ENCODE measurements at regions not wholly inside any gene's neighbourhood (a gene's known extent, or its start where the extent isn't known, plus 50 kb on each side); places are given as distances from the start of the nearest gene placed in this dataset.

- DNase-seq (ENCODE audit: low spot score), result no peak
These were observed 283.0 kb downstream of the MEIS1 start for GRCh38 chr2:66717973-66718372.

GRCh38 chr2:66721776-66722175 lies 286.9 kb downstream of the MEIS1 start:
- no peak for DNase-seq (ENCODE audit: low spot score)

GRCh38 chr2:66724241-66724640 lies 289.3 kb downstream of the MEIS1 start:
- DNase-seq (ENCODE audit: low spot score), result no peak

DNA sequence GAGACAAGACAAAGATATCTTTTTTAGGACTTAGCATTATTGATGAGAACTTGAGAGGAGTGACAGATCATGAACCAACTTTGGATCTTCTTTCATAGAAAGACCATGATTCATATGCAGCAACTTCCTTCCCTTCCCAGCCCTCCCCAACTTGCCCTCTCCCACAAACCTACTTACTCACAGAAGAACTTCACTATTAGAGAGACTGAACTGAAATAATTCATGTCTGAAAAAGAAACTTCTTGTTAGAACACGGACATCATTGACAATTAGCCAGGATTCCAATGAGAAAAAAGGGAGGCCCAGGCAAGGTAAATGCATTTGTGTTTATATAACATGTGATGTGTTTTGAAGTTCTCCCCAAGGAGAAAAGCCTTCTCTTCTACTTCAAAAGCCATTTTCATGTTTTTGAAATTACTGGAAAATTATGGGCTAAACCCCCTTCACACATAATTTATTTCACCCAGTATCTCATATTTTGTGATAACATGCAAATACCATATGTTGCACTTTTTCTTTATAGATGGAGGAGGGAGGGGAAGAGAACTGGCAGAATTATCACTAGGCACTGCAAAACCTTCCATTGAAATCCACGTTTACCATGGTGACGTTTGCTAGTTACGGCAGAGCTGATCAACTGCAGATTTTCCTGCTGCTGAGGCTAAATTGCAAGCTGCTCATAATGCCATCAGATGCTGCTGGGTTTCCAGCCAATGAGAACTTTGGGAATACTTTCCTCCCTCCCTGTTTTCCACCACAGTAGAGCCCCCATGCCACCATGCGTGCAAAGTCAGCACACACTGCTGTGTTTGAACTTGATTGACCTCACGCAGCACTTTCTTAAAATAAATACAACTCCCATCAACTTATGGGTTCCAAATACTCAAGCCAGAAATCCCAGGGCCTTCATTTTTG lies 294.7 kb downstream of the MEIS1 start:
- DNase-seq (ENCODE audit: low spot score), result no peak

GRCh38 chr2:66730441-66730840 lies 295.5 kb downstream of the MEIS1 start:
- DNase-seq (ENCODE audit: low spot score), result no peak

DNA sequence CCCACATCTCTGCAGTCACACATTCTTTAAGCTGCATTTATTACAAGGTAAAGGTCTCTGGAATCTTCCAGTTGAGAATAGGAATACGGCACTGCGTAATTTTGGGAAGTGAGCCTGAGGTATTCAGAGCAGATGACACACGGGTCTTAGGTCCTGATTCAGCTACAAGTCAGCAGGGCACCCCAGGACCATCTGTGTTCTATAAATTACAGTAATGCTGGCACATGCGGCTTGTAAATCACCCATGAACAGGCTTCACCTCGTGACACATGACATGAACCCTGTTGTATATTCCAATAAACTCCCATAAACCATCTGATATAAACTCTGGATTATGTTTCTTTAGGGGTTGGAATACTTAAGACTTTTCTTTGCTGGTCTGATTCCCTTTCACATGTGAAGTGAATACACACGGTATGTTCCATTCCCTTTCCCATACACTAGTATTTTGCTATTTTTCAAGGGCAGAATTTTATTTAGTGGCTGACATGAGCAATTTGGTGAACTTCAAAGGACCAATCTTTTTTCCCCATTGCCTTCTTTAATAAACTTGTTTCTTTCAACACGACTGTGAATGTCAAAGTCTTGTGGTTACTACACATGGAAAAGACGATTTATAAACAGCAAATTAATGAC lies 298.6 kb downstream of the MEIS1 start:
- DNase-seq (ENCODE audit: low spot score), result no peak

GRCh38 chr2:66748939-66749338 lies 314.0 kb downstream of the MEIS1 start:
- no peak for DNase-seq (ENCODE audit: low spot score)

GRCh38 chr2:66749566-66749965 lies 314.6 kb downstream of the MEIS1 start:
- no peak for DNase-seq (ENCODE audit: low spot score)

GRCh38 chr2:66753257-66753656 lies 318.3 kb downstream of the MEIS1 start:
- no peak for DNase-seq (ENCODE audit: low spot score)

DNA sequence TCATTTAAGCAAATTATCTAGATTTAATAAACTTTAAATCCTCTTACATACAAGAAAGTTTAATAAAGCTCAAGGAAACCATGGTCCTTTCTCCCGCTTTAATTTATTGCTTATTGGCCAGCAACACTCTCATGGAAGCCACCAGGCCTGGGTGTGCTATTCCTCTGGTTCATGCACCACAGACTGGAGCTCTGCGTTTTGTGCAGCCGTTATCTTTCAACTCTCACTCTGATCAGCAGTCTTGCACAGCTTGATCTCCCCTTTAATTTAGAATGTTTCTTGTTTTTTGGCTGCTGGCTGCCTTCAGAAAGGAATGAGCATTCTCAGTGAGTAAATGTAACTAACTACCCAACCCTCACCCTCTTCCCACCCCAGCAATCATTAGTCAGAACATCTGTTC lies 318.7 kb downstream of the MEIS1 start:
- no peak for DNase-seq (ENCODE audit: low spot score)

DNA sequence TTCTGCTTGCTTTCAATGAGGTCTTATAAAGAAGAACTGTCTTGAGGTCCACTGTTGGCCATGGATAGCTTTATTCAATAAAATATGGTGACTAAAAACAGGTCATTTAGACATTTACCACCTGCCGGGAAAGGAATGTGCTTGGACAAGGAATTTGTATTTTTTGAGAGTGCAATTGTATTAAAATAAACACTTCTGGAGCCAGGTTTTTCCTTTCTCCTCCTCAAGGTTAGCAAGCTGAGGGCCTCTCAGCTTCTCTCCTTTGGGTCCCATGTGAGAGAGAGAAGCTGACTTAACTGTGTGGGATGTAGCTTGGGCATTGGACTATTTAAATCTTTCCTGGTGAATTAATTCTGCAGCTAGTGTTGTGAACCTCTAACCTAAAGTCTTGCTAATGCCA lies 321.0 kb downstream of the MEIS1 start:
- DNase-seq (ENCODE audit: low spot score), result no peak

GRCh38 chr2:66761826-66762225 lies 326.9 kb downstream of the MEIS1 start:
- DNase-seq (ENCODE audit: low spot score), result no peak

DNA sequence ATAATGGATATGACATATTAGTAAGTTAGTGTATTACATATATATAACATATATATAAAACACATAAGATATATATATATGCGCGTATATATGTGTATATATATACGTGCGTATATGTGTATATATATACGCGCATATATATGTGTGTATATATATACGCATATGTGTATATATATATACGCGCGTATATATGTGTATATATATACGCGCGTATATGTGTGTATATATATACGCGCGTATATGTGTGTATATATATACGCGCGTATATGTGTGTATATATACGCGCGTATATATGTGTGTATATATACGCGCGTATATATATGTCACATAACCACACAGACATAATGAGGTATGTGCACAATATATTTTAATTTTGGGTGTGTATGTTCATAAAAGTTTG lies 327.8 kb downstream of the MEIS1 start:
- DNase-seq (ENCODE audit: low spot score), result no peak

DNA sequence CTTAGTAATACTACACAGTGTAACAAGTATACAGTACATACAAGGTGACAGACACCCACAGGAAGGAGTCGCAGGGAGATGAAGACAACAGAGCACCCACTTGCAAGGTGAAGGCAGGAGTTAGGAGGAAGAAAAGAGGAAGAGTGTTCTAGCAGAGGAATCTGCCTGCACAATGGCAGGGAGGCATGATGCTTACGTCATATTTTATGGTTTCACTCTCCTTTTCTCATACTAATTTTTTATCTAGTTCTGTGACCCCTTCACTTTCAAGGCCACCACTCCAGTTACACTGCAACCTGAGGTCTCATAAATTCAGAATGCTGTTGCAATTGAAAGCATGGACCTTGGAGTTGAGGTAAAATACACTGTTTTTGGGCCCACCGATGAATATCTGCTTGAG lies 331.7 kb downstream of the MEIS1 start:
- DNase-seq (ENCODE audit: low spot score), result no peak

DNA sequence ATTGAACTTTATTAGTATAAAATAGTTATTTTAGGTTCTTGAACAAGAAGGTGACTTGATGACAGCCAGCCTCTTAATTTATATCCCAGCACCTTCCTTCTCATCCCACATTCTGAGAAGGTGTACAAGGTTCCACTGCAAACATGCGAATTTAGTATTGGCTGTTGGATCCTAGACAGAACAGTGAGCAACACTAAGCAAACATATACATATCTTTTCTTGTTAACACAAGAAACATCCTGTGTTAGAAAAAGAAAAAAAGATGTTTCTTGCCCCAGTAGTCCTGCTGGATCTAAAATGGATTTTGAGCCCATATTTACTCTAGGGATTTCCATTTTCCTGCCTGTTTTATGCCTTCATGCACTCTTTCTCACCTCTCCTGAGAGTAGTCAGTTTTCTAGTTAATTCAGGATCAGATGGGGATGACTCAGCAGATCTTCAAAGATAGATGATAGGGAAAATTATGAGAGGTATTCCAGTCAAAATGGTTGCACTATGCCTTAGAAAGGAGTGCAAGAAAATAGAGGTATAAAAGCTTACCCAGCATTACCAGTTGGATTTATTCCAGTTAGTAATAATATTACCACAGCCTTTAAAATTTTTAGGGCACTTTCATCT lies 336.5 kb downstream of the MEIS1 start:
- DNase-seq (ENCODE audit: low spot score), result no peak

- DNase-seq (ENCODE audit: low spot score), result no peak
These were observed 337.7 kb downstream of the MEIS1 start for GRCh38 chr2:66772618-66773017.

DNA sequence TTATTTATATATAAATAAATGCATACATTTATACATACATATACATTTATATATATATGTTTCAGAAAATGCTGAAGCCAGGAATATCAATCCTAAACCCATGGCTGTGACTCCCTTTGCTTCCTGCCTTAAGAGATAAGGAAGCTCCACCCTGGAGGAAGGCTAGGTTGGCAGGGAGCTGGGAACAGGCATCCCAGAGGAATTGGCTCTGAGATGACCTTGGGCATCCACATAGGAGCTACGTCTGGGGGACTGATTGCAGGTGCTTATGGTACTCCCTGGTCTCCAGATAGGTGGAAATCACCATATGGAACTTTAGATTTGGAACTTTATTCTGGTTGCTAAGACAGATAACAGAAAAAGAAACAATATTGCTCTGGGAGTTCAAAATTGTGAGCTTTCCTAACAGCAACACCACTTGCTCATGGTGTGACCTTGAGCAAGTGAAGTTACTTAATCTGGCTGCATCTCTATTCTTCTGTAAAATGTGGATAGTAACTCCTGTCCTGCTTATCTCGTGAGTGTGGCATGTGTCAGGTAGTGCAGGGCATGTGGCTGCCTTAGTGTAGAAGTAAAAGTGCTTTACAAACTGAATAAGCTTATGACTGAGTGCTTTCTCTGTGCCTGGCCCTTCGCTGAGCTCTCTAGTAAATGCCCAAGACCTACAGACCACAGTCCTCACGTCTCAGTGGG lies 341.0 kb downstream of the MEIS1 start:
- no peak for DNase-seq (ENCODE audit: low spot score)

DNA sequence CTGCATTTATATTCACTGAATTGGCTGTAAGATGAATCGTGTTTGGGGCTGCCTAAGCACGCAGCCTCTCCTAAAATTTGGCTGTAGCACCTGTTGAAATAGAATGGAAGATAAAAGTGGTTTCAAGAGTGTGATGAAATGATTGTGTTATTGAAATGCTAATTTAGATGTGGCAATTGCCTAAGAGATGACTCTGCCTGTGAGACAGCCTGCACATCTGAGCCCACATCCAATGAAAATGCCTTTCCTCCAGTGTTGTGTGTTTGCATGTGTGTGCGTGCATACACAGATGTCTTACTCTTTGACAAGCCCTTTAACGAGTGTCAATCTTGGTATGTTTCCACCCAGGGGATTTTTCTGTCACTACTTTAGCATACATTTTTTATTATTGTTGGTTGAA lies 346.9 kb downstream of the MEIS1 start:
- DNase-seq (ENCODE audit: low spot score), result no peak

DNA sequence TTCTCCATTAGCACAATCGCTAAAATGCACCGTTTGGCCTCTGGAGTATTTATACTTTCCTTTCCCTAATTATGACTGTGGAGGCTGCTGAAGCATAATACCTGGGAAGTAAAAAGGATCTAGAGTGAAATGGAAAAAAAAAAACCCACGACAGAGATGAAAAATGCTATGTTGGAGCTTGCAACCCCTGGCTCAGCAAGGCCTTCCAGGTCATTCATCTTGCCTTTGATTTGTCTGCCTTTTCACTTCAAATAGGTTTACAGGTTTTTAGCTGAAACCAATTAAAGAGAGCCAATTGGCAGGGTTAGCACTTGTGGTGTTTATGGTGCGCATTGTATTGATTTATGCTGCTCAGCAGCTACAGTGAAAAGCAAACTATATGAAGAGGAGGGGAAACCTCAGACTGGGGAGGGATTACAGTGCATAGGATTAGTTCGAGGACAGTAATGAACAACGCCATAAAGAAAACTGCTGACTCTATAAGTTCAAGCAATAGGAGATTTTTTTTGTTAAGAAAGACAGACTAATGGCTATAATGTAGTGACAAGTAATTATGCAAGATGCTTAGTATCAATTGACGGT lies 347.9 kb downstream of the MEIS1 start:
- DNase-seq (ENCODE audit: low spot score), result no peak

DNA sequence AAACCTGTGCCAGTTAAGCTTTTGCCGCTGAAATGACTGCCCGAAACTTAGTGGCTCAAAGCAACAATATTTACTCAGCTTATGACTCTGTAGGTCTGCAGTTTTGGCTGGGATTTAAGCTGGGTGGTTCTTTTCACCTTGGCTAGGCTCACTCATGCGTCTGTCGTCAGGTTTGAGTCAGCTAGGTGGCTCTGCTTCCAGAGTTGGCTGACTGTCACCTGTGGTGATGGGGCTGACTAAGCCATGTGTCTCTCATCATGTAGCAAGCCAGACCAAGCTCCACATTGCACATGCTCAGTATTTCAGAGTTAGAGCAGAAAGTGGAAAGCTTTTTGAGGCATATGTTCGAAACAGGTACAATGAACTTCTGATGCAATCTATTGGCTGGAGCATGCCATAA lies 354.8 kb downstream of the MEIS1 start:
- peak; percentile 8 for DNase-seq (ENCODE audit: low spot score)

- DNase-seq (ENCODE audit: low spot score), result peak; percentile 6
These were observed 355.8 kb downstream of the MEIS1 start for GRCh38 chr2:66790651-66791181.

DNA sequence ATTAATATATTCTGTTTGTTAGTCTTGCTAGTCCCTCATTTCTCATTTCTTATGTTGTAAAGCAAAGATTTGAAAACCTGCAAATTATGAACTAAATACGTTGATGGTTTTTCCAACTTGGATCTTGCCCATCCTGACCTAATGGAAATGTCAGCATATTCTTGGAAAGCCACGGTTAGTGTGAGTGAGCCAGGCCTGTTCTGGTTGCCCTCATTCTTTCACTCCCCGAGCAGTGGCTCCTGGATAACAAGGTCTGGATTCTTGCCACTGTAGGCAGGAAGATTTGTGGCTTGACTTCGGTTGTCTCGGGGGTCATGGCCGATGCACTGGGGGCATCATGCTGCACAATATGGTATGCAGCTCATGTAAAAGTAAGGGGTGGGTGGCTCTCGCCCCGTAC lies 359.1 kb downstream of the MEIS1 start:
- no peak for DNase-seq (ENCODE audit: low spot score)

Data from H4 (cell line).